HepG2 (cell line): ENCODE measurements at regions not wholly inside any gene's neighbourhood (a gene's known extent, or its start where the extent isn't known, plus 50 kb on each side); places are given as distances from the start of the nearest gene placed in this dataset.

Source experiments
- ATAC-seq: fragments of 200-7000 bp; cut with Tn5 transposase; 3 replicates; pipeline ENCODE4 v1.9.1; 2020; ENCODE audit warnings: mild to moderate bottlenecking, moderate library complexity
- BruUV-seq: library from RNA; stranded (reverse); fragments of 400-500 nt; replicated peaks from 2 replicates; lab custom pipeline; 2021; lab: Mats Ljungman, UMichigan
- CTCF ChIA-PET: fragments of 300-600 bp; formaldehyde crosslinking; extraction: SDS; loops from one replicate; lab custom pipeline; 2021; ENCODE audit warnings: low total read pairs, inconsistent platforms, low intra/inter-chr PET ratio; lab: Yijun Ruan, JAX
- POLR2A ChIA-PET: fragments of 350-600 bp; sonication (Branson Sonifier 250); formaldehyde crosslinking; loops from one replicate; lab custom pipeline; 2020; ENCODE audit warnings: antibody characterized with exemption, inconsistent platforms; lab: Yijun Ruan, JAX
- DNase-seq: peaks from one replicate; pipeline ENCODE4 v3.0.0-alpha.2; 2015; ENCODE audit warnings: low spot score
- FAIRE-seq: peaks from 3 replicates; lab custom pipeline; 2011; peaks lifted over from hg19 to GRCh38; lab: Jason Lieb, UNC
- H2AFZ ChIP-seq: one replicate; pipeline ENCODE4 v1.6.1; 2011; ENCODE audit warnings: low read length, inconsistent platforms
- H3K27ac ChIP-seq: fragments of 300-600 bp; 3 replicates; pipeline ENCODE4 v1.8.0; 2011; ENCODE audit warnings: mixed run types, mild to moderate bottlenecking, mixed read lengths, low read length, inconsistent platforms; ENCODE audit not compliant: insufficient read depth; ENCODE audit errors: extremely low read length
- H3K27me3 ChIP-seq, 2 experiments: fragments of 200-600 bp in 1 of 2; 2 replicates in 1 of 2; 3 replicates in 1 of 2; pipeline versions ENCODE4 v1.6.0 to v1.8.0; 2011; ENCODE audit warnings: low read length in 2 of 2, mild to moderate bottlenecking in 2 of 2, moderate library complexity in 2 of 2, inconsistent platforms in 1 of 2; ENCODE audit not compliant: insufficient read depth in 2 of 2, control insufficient read depth in 1 of 2
- H3K36me3 ChIP-seq, 2 experiments: fragments of 200-600 bp in 1 of 2; replicated peaks in 1 of 2; 2 replicates in 1 of 2; 3 replicates in 1 of 2; pipeline versions ENCODE4 v1.5.1 to v1.8.0; 2011; ENCODE audit warnings: low read length in 2 of 2, inconsistent platforms in 1 of 2; ENCODE audit not compliant: insufficient read depth in 2 of 2, control insufficient read depth in 1 of 2
- H3K4me1 ChIP-seq: 2 replicates; pipeline ENCODE4 v1.5.1; 2012; ENCODE audit warnings: low read length, inconsistent platforms; ENCODE audit not compliant: insufficient read depth
- H3K4me2 ChIP-seq: 2 replicates; pipeline ENCODE4 v1.6.0; 2011; ENCODE audit warnings: low read depth, low read length, inconsistent platforms
- H3K4me3 ChIP-seq, 3 experiments: fragments of 200-600 bp in 1 of 3; sonication (generic), shearing (Covaris generic) in 1 of 3; replicated peaks in 1 of 3; 2 replicates each; pipeline ENCODE4 v1.5.1; 2011 to 2016; ENCODE audit warnings: low read length in 3 of 3, inconsistent platforms in 2 of 3, low read depth in 2 of 3, mild to moderate bottlenecking in 2 of 3, control low read depth in 1 of 3, mixed read lengths in 1 of 3; ENCODE audit not compliant: insufficient read depth in 1 of 3
- H3K79me2 ChIP-seq: one replicate; pipeline ENCODE4 v1.6.1; 2011; ENCODE audit warnings: low read length, inconsistent platforms; ENCODE audit not compliant: insufficient read depth
- H3K9ac ChIP-seq: 2 replicates; pipeline ENCODE4 v1.6.0; 2011; ENCODE audit warnings: mild to moderate bottlenecking, low read depth, low read length, inconsistent platforms; ENCODE audit not compliant: insufficient read depth
- H3K9me3 ChIP-seq: 2 replicates; pipeline ENCODE4 v1.5.1; 2012; ENCODE audit warnings: mild to moderate bottlenecking, low read length
- H4K20me1 ChIP-seq: 2 replicates; pipeline ENCODE4 v1.6.0; 2011; ENCODE audit warnings: inconsistent platforms, mild to moderate bottlenecking, low read length, moderate library complexity; ENCODE audit not compliant: insufficient read depth
- CREB1 ChIP-seq, 2 experiments: fragments of 450-650 bp in 1 of 2; IDR thresholded peaks; 2 replicates each; pipeline ENCODE4 v1.6.1; 2016 to 2017; ENCODE audit warnings: control low read depth in 1 of 2, mild to moderate bottlenecking in 1 of 2, missing compliant biosample characterization in 1 of 2, missing genetic modification characterization in 1 of 2
- JDP2 ChIP-seq: sonication (generic); formaldehyde crosslinking; IDR thresholded peaks from 2 replicates; pipeline ENCODE4 v1.8.1; 2022; ENCODE audit warnings: missing genetic modification reagents, borderline replicate concordance
- JUN ChIP-seq: sonication (generic); formaldehyde crosslinking; IDR thresholded peaks from 2 replicates; pipeline ENCODE4 v1.4.0; 2020; ENCODE audit warnings: mild to moderate bottlenecking, missing genetic modification reagents
- ZBTB33 ChIP-seq: sonication (generic); formaldehyde crosslinking; IDR thresholded peaks from 2 replicates; pipeline ENCODE4 v1.4.0; 2020; ENCODE audit warnings: missing genetic modification reagents
- ZNF224 ChIP-seq: sonication (generic); formaldehyde crosslinking; IDR thresholded peaks from 2 replicates; pipeline ENCODE4 v1.5.0; 2020; ENCODE audit warnings: mild to moderate bottlenecking, missing genetic modification reagents
- WGBS: methylation state at CpG from one replicate; pipeline ENCODE4 v1.1.6; 2017; ENCODE audit warnings: low lambda C conversion rate; 5-methylcytosine and 5-hydroxymethylcytosine counted together
- in situ Hi-C: cut with HindIII; loops from 2 replicates; pipeline ENCODE4 v1.10.0; 2017; ENCODE audit warnings: low pct_unique_long_range_greater_than_20kb; ENCODE audit not compliant: extremely low pct_ligation_motif_present
- intact Hi-C: fragments of 100-400 bp; cut with micrococcal nuclease; formaldehyde crosslinking; loops from one replicate; pipeline ENCODE4 v1.10.0; 2022; ENCODE audit not compliant: unreplicated experiment
- TF ChIP-seq, protein P1 (sequence below): sonication (generic); formaldehyde crosslinking; IDR thresholded peaks from 2 replicates; pipeline ENCODE4 v1.4.0; 2020; ENCODE audit warnings: low read depth, mild to moderate bottlenecking, missing genetic modification reagents

GRCh38 chr4:135032670-135033069 is 831.1 kb upstream of the PABPC4L start:
- ChIA-PET POLR2A (no interaction called here), CTCF (no interaction called here)
- H3K4me3 ChIP-seq: no peak overlapping the region
- in situ Hi-C loops (no loop called here), intact Hi-C loops (no loop called here)
- H3K36me3 ChIP-seq: no peaks in the 10 kb centered on the region
- H4K20me1 ChIP-seq: no peaks in the 10 kb centered on the region
- H3K4me1 ChIP-seq: no peaks in the 10 kb centered on the region
- no peak overlapping the region for H3K4me2 ChIP-seq
- FAIRE-seq: no peak
- no peak for ATAC-seq
- no peaks in the 10 kb centered on the region for H3K79me2 ChIP-seq
- no peak overlapping the region for H3K9ac ChIP-seq
- TF ChIP-seq JDP2 (CRISPR knock-in tag): no peak
- no peak for TF ChIP-seq JUN (CRISPR knock-in tag)
- no peak for TF ChIP-seq ZBTB33 (CRISPR knock-in tag)
- TF ChIP-seq, protein P1, sequence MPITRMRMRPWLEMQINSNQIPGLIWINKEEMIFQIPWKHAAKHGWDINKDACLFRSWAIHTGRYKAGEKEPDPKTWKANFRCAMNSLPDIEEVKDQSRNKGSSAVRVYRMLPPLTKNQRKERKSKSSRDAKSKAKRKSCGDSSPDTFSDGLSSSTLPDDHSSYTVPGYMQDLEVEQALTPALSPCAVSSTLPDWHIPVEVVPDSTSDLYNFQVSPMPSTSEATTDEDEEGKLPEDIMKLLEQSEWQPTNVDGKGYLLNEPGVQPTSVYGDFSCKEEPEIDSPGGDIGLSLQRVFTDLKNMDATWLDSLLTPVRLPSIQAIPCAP (CRISPR knock-in tag): no peak
- TF ChIP-seq CREB1 (IDR thresholded peaks at IDR 0.05): no peak
- no peak for TF ChIP-seq CREB1 (CRISPR knock-in tag; IDR thresholded peaks at IDR 0.05)
- TF ChIP-seq ZNF224 (CRISPR knock-in tag): no peak
- 0% methylated on average over 1 of the region's 1 CpG for WGBS
- no peak overlapping the region for H2AFZ ChIP-seq
- H3K27ac ChIP-seq: no peak overlapping the region
- H3K27me3 ChIP-seq: no peaks in the 10 kb centered on the region
- H3K9me3 ChIP-seq: no peaks in the 10 kb centered on the region
- DNase-seq: no peak
- no TSS peak for BruUV-seq
